Glutamatergic neuron (in vitro differentiated cells): ENCODE measurements at regions not wholly inside any gene's neighbourhood (a gene's known extent, or its start where the extent isn't known, plus 50 kb on each side); places are given as distances from the start of the nearest gene placed in this dataset.

ENCODE experiments used
- DNase-seq: peaks from one replicate; pipeline ENCODE4 v3.0.0; 2022
- H3K27ac Mint-ChIP-seq: one replicate; pipeline ENCODE4 v1.8.0; 2020; ENCODE audit warnings: mild to moderate bottlenecking, mixed read lengths, inconsistent platforms; ENCODE audit not compliant: unreplicated experiment
- H3K27me3 Mint-ChIP-seq: one replicate; pipeline ENCODE4 v1.8.0; 2020; ENCODE audit warnings: mild to moderate bottlenecking, moderate library complexity, mixed read lengths, inconsistent platforms; ENCODE audit not compliant: unreplicated experiment
- H3K36me3 Mint-ChIP-seq: one replicate; pipeline ENCODE4 v1.8.0; 2020; ENCODE audit warnings: mild to moderate bottlenecking, mixed read lengths, inconsistent platforms; ENCODE audit not compliant: unreplicated experiment
- H3K4me1 Mint-ChIP-seq: one replicate; pipeline ENCODE4 v1.8.0; 2020; ENCODE audit warnings: mild to moderate bottlenecking, low read depth, mixed read lengths, inconsistent platforms; ENCODE audit not compliant: unreplicated experiment
- H3K4me3 Mint-ChIP-seq: one replicate; pipeline ENCODE4 v1.8.0; 2020; ENCODE audit warnings: mild to moderate bottlenecking, mixed read lengths, inconsistent platforms; ENCODE audit not compliant: unreplicated experiment
- H3K9me3 Mint-ChIP-seq: one replicate; pipeline ENCODE4 v1.8.0; 2020; ENCODE audit warnings: mild to moderate bottlenecking, moderate library complexity, mixed read lengths, inconsistent platforms; ENCODE audit not compliant: unreplicated experiment
- CTCF ChIP-seq: fragments of 200-600 bp; sonication (generic); IDR thresholded peaks from one replicate; pipeline ENCODE4 v1.5.0; 2021; ENCODE audit not compliant: partially characterized antibody, unreplicated experiment

- Mint-ChIP-seq H3K9me3 (peaks cover 17% of the 10 kb centered on the region), H3K27ac (no peak overlapping the region), H3K4me3 (no peak overlapping the region), H3K4me1 (peaks cover 46% of the 10 kb centered on the region), H3K27me3 (peaks cover 15% of the 10 kb centered on the region), H3K36me3 (no peaks in the 10 kb centered on the region)
- TF ChIP-seq CTCF, result no peak
- no peak for DNase-seq
These were observed 284.6 kb downstream of the SEC14L1 start for GRCh38 chr17:77425348-77425747.

GRCh38 chr17:77425791-77426641 lies 285.2 kb downstream of the SEC14L1 start:
- no peak for TF ChIP-seq CTCF
- peaks cover 11% of the 10 kb centered on the region for H3K27me3 Mint-ChIP-seq
- peaks cover 39% of the 10 kb centered on the region for H3K4me1 Mint-ChIP-seq
- peaks cover 13% of the 10 kb centered on the region for H3K9me3 Mint-ChIP-seq
- H3K4me3 Mint-ChIP-seq, result no peak overlapping the region
- H3K36me3 Mint-ChIP-seq, result no peaks in the 10 kb centered on the region
- no peak for DNase-seq
- H3K27ac Mint-ChIP-seq, result no peak overlapping the region

GRCh38 chr17:77426676-77427386 lies 286.1 kb downstream of the SEC14L1 start:
- H3K9me3 Mint-ChIP-seq, result peaks cover 11% of the 10 kb centered on the region
- no peaks in the 10 kb centered on the region for H3K36me3 Mint-ChIP-seq
- no peak for TF ChIP-seq CTCF
- peak overlapping the region; percentile 38 for H3K4me3 Mint-ChIP-seq
- no peak for DNase-seq
- peaks cover 31% of the 10 kb centered on the region for H3K4me1 Mint-ChIP-seq
- H3K27me3 Mint-ChIP-seq, result peaks cover 6% of the 10 kb centered on the region
- H3K27ac Mint-ChIP-seq, result peak overlapping the region; percentile 59

GRCh38 chr17:77427391-77427991 lies 286.7 kb downstream of the SEC14L1 start:
- DNase-seq, result no peak
- peaks cover 13% of the 10 kb centered on the region for H3K9me3 Mint-ChIP-seq
- peaks cover 32% of the 10 kb centered on the region for H3K4me1 Mint-ChIP-seq
- H3K36me3 Mint-ChIP-seq, result no peaks in the 10 kb centered on the region
- peaks cover 7% of the 10 kb centered on the region for H3K27me3 Mint-ChIP-seq
- H3K27ac Mint-ChIP-seq, result no peak overlapping the region
- H3K4me3 Mint-ChIP-seq, result peak overlapping the region; percentile 38
- no peak for TF ChIP-seq CTCF
